Panc1 (cell line): ENCODE measurements at regions not wholly inside any gene's neighbourhood (a gene's known extent, or its start where the extent isn't known, plus 50 kb on each side); places are given as distances from the start of the nearest gene placed in this dataset.

ENCODE experiments used
- ATAC-seq: fragments of 200-7000 bp; cut with Tn5 transposase; 2 replicates; pipeline ENCODE4 v1.9.1; 2020; ENCODE audit warnings: mild to moderate bottlenecking, moderate library complexity
- BruUV-seq: library from RNA; stranded (reverse); fragments of 400-500 nt; replicated peaks from 2 replicates; lab custom pipeline; 2021; lab: Mats Ljungman, UMichigan
- CTCF ChIA-PET: fragments of 300-600 bp; sonication (Branson Sonifier 250); formaldehyde crosslinking; loops from one replicate; lab custom pipeline; 2022; ENCODE audit warnings: antibody characterized with exemption; lab: Charles Lee
- POLR2A ChIA-PET: fragments of 300-600 bp; sonication (Branson Sonifier 250); formaldehyde crosslinking; loops from one replicate; lab custom pipeline; 2022; ENCODE audit warnings: antibody characterized with exemption; lab: Charles Lee
- DNase-seq: peaks from one replicate; pipeline ENCODE4 v3.0.0-alpha.2; 2010; ENCODE audit warnings: low read depth, low spot score
- H3K27ac ChIP-seq: 2 replicates; pipeline ENCODE4 v1.5.1; 2011; ENCODE audit warnings: mild to moderate bottlenecking, low read length, inconsistent platforms
- H3K27me3 ChIP-seq: fragments of 200-500 bp; sonication (Bioruptor generic); 2 replicates; pipeline ENCODE4 v1.6.0; 2014; ENCODE audit warnings: low read length, inconsistent platforms; ENCODE audit not compliant: control insufficient read depth, insufficient read depth
- H3K36me3 ChIP-seq: fragments of 200-500 bp; sonication (Bioruptor generic); 2 replicates; pipeline ENCODE4 v1.5.1; 2014; ENCODE audit warnings: inconsistent platforms, mild to moderate bottlenecking, low read length, moderate library complexity; ENCODE audit not compliant: control insufficient read depth, insufficient read depth
- H3K4me1 ChIP-seq: 2 replicates; pipeline ENCODE4 v1.5.1; 2011; ENCODE audit warnings: inconsistent platforms, mild to moderate bottlenecking, low read length, moderate library complexity; ENCODE audit not compliant: control insufficient read depth, insufficient read depth
- H3K4me3 ChIP-seq, 2 experiments: 2 replicates each; pipeline ENCODE4 v1.5.1; 2011 to 2012; ENCODE audit warnings: low read depth in 2 of 2, low read length in 2 of 2, mild to moderate bottlenecking in 2 of 2, inconsistent platforms in 1 of 2, moderate library complexity in 1 of 2
- H3K9me3 ChIP-seq: fragments of 200-500 bp; sonication (Bioruptor generic); 2 replicates; pipeline ENCODE4 v1.5.1; 2014; ENCODE audit warnings: low read depth, mild to moderate bottlenecking, inconsistent platforms, low read length, moderate library complexity; ENCODE audit not compliant: control insufficient read depth, insufficient read depth
- POLR2AphosphoS5 ChIP-seq: IDR thresholded peaks from 2 replicates; pipeline ENCODE4 v1.6.1; 2012; ENCODE audit warnings: mild to moderate bottlenecking, low read depth, low read length, moderate library complexity
- SIN3A ChIP-seq: IDR thresholded peaks from 2 replicates; pipeline ENCODE4 v1.6.1; 2012; ENCODE audit warnings: low read depth, mild to moderate bottlenecking, low read length, moderate library complexity, borderline replicate concordance; ENCODE audit not compliant: insufficient read depth
- TCF7L2 ChIP-seq: IDR thresholded peaks from 2 replicates; pipeline ENCODE4 v1.6.1; 2011; ENCODE audit warnings: mild to moderate bottlenecking, low read depth, low read length, inconsistent platforms
- in situ Hi-C: cut with HindIII; loops from 2 replicates; pipeline ENCODE4 v1.10.0; 2016; ENCODE audit warnings: low sequenced_read_pairs, low pct_unique_long_range_greater_than_20kb
- intact Hi-C: fragments of 100-400 bp; cut with micrococcal nuclease; formaldehyde crosslinking; loops from one replicate; pipeline ENCODE4 v1.10.0; 2022; ENCODE audit not compliant: unreplicated experiment
- TF ChIP-seq, protein P1 (sequence below), 2 experiments: IDR thresholded peaks; 2 replicates each; pipeline ENCODE4 v1.6.1; 2011 to 2012; ENCODE audit warnings: low read depth in 2 of 2, control low read depth in 1 of 2, low read length in 1 of 2, mild to moderate bottlenecking in 1 of 2, moderate library complexity in 1 of 2; ENCODE audit not compliant: insufficient read depth in 1 of 2
- TF ChIP-seq, protein P2 (sequence below): fragments of 450-650 bp; IDR thresholded peaks from 2 replicates; pipeline ENCODE4 v1.5.1; 2017; ENCODE audit warnings: mild to moderate bottlenecking

- in situ Hi-C loops (no loop called here), intact Hi-C loops (no loop called here)
- TF ChIP-seq, protein P1, sequence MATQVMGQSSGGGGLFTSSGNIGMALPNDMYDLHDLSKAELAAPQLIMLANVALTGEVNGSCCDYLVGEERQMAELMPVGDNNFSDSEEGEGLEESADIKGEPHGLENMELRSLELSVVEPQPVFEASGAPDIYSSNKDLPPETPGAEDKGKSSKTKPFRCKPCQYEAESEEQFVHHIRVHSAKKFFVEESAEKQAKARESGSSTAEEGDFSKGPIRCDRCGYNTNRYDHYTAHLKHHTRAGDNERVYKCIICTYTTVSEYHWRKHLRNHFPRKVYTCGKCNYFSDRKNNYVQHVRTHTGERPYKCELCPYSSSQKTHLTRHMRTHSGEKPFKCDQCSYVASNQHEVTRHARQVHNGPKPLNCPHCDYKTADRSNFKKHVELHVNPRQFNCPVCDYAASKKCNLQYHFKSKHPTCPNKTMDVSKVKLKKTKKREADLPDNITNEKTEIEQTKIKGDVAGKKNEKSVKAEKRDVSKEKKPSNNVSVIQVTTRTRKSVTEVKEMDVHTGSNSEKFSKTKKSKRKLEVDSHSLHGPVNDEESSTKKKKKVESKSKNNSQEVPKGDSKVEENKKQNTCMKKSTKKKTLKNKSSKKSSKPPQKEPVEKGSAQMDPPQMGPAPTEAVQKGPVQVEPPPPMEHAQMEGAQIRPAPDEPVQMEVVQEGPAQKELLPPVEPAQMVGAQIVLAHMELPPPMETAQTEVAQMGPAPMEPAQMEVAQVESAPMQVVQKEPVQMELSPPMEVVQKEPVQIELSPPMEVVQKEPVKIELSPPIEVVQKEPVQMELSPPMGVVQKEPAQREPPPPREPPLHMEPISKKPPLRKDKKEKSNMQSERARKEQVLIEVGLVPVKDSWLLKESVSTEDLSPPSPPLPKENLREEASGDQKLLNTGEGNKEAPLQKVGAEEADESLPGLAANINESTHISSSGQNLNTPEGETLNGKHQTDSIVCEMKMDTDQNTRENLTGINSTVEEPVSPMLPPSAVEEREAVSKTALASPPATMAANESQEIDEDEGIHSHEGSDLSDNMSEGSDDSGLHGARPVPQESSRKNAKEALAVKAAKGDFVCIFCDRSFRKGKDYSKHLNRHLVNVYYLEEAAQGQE (IDR thresholded peaks at IDR 0.05; ENCODE audit: insufficient read depth in 1 of 2, low read depth in 2 of 2, low read length in 1 of 2), result no peak
- TF ChIP-seq SIN3A (no peak), TCF7L2 (no peak)
- no peak overlapping the region for H3K4me3 ChIP-seq
- CTCF ChIA-PET, result no interaction called here
- no peaks in the 10 kb centered on the region for H3K36me3 ChIP-seq
- H3K27me3 ChIP-seq, result no peaks in the 10 kb centered on the region
- no TSS peak for BruUV-seq
- ATAC-seq, result no peak
- POLR2A ChIA-PET, result no interaction called here
- H3K9me3 ChIP-seq, result no peaks in the 10 kb centered on the region
- no peak overlapping the region for H3K27ac ChIP-seq
- DNase-seq, result no peak
- no peaks in the 10 kb centered on the region for H3K4me1 ChIP-seq
Observed at GRCh38 chr13:34672631-34673030, 269.4 kb upstream of the NBEA start.

- ATAC-seq, result no peak
- no TSS peak for BruUV-seq
- POLR2A ChIA-PET, result no interaction called here
Observed at GRCh38 chr13:34675626-34676025, 266.4 kb upstream of the NBEA start.

More at GRCh38 chr13:34675626-34676025, 266.4 kb upstream of the NBEA start:
- no peaks in the 10 kb centered on the region for H3K9me3 ChIP-seq
- no peak overlapping the region for H3K4me3 ChIP-seq
- no peak for TF ChIP-seq POLR2AphosphoS5
- TF ChIP-seq, protein P2, sequence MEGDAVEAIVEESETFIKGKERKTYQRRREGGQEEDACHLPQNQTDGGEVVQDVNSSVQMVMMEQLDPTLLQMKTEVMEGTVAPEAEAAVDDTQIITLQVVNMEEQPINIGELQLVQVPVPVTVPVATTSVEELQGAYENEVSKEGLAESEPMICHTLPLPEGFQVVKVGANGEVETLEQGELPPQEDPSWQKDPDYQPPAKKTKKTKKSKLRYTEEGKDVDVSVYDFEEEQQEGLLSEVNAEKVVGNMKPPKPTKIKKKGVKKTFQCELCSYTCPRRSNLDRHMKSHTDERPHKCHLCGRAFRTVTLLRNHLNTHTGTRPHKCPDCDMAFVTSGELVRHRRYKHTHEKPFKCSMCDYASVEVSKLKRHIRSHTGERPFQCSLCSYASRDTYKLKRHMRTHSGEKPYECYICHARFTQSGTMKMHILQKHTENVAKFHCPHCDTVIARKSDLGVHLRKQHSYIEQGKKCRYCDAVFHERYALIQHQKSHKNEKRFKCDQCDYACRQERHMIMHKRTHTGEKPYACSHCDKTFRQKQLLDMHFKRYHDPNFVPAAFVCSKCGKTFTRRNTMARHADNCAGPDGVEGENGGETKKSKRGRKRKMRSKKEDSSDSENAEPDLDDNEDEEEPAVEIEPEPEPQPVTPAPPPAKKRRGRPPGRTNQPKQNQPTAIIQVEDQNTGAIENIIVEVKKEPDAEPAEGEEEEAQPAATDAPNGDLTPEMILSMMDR, result no peak
- TF ChIP-seq SIN3A, result no peak
- TF ChIP-seq TCF7L2, result no peak
- TF ChIP-seq, protein P1 (IDR thresholded peaks at IDR 0.05; ENCODE audit: insufficient read depth in 1 of 2, low read depth in 2 of 2, low read length in 1 of 2), result no peak
- H3K27me3 ChIP-seq, result no peaks in the 10 kb centered on the region
- in situ Hi-C loops, result no loop called here
- H3K36me3 ChIP-seq, result no peaks in the 10 kb centered on the region
- no peaks in the 10 kb centered on the region for H3K4me1 ChIP-seq
- H3K27ac ChIP-seq, result no peak overlapping the region
- intact Hi-C loops, result no loop called here
- CTCF ChIA-PET, result no interaction called here
- no peak for DNase-seq
